ENCODE measurements at regions not wholly inside any gene's neighbourhood (a gene's known extent, or its start where the extent isn't known, plus 50 kb on each side); places are given as distances from the start of the nearest gene placed in this dataset.
"Not testable (repeated sequence)": the region's sequence is repeated elsewhere in the genome, so short reads cannot be mapped to it uniquely, and the experiment has no call there.

DNA sequence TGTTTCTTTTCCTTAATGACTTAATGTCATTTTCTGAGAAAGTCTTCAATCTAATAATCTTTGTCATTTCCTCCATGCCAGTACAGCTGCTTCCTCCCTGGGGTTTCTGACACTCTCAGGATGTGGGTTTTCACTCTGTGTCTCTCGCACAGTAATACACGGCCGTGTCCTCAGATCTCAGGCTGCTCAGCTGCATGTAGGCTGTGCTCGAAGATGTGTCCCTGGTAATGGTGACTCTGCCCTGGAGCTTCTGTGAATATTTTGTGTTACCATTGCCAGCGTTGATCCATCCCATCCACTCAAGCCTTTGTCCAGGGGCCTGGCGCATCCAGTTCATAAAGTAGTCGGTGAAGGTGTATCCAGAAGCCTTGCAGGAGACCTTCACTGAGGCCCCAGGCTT is 97.6 kb downstream of the OR4M2 start:
- not testable (repeated sequence) for TF ChIP-seq CTCF (optimal IDR thresholded peaks at IDR 0.05 in 1 of 3, IDR thresholded peaks at IDR 0.05 in 1 of 3, conservative IDR thresholded peaks at IDR 0.05 in 1 of 3; ENCODE audit: extremely low read depth in 1 of 3, insufficient read depth in 2 of 3, low read length in 3 of 3); EZH2 (IDR thresholded peaks at IDR 0.05; ENCODE audit: low read length)
